DMS114 treated with DMSO at 0.1 percent for 48 hours (cell line): ENCODE measurements at regions not wholly inside any gene's neighbourhood (a gene's known extent, or its start where the extent isn't known, plus 50 kb on each side); places are given as distances from the start of the nearest gene placed in this dataset.

Experiments used
- DNase-seq: peaks from one replicate; lab custom pipeline; 2025; ENCODE audit not compliant: unreplicated experiment; lab: John Stamatoyannopoulos, UW

DNA sequence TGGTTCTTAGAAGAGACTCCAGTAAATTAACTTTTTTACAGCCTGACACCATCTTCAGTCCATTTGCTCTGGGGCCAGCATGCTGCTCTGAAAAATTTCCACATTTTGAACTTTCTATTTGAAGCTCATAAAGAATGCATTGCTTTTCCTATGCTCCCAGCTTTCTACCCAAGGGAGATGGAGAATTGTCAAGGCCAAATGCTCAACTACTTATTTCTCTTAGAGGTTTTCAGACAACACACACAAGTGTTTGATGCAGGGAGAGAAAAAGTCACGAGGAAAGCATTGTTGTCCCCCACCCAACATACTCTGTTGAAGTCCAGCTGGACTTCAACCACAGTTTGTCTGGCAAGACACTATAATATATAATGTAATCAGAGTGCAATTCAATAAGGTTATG, 100.3 kb upstream of the CADPS start:
- DNase-seq = no peak

DNA sequence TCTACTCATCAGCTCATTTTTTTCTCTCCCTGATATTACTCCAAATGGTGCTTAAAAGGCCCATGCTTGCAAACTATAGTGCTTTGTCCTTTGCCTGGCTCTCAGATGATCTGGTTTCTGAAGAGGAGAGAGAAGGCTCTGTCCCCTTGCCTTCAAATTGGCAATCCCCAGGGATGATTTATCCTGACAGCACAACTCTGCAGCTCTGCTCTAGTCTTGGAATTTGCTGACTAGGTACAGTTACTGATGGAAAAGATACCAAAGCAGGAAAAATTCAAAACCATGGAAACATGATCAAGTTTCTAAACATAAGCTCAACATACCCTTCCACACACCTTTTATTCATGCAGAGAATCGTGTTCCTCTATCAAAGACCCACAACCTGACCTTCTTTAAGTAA, 106.7 kb upstream of the CADPS start:
- no peak for DNase-seq

DNA sequence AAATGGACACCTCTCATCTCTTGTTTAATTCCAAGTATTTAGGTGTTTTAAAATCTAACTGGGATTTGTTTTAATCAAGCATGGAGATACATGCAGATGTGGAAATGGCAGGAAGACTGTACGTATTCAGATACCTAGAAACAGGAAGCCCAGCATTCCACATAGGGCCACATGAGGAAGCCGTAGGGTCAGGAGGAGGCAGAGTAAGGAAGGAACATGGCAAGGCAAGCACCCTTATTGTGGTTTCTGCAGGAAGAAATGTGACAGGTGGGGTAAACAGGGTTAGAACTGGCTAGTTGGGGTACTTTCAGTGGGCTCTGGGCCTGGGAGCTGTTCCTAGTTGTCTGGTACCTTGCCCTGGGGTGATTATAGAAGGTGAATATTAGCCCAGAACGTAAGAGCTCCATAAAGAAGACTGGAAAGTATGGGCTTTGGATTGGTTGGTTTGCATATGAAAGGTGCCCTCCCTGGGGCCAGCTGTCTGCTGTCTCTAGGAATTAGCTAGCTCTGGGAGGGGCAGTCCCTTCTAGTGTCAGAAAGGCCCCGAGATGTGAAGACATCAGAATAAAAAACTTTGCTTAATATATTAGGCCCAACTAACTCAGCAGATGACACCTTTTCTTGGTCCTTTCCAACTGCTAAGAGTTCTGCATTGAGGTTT, 107.7 kb upstream of the CADPS start:
- DNase-seq = no peak

DNA sequence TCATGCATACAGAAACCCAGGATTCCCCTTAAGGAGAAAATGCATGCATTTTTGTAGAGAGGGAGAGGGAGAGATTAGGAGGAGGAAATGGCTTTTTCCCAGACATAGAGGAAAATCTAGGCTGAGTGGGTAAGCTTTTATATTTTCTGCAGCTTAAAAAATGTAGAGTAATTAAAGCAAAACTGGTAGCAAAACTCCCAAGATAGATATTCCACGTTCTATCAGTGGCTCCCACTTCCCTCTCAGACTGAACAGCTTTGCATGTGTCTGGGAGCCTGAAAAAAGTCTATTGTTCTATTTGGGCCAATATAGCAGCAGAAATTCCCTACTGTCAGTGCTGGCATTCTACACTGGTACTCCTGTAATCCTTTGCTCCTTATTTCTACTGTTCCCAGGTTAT, 110.8 kb upstream of the CADPS start:
- DNase-seq = no peak

DNA sequence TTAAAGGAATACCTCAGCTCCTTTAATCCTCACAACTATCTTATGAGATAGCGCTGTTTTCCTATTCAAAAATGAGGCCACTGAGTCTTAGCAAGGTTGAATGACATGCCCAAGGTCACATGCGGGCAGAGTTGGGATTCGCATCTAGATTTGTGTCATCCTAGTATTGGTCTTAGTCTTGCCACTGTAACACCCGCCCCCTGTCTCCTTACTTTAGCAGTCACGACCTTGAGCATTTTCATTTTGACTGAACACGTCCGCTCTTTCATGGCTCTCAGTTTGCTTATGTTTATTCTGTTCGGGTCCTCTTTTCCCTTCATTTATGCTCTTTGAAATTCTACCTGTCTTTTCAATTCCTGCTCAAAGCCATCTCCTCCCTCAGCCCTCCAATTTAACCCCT, 112.5 kb upstream of the CADPS start:
- no peak for DNase-seq

GRCh38 chr3:62990704-62991413, 115.6 kb upstream of the CADPS start:
- DNase-seq = no peak

GRCh38 chr3:62992520-62992919, 117.3 kb upstream of the CADPS start:
- DNase-seq = no peak

- no peak for DNase-seq
Observed at GRCh38 chr3:62995119-62995518, 119.9 kb upstream of the CADPS start.

- DNase-seq = no peak
Observed at GRCh38 chr3:62995530-62995929, 120.3 kb upstream of the CADPS start.

DNA sequence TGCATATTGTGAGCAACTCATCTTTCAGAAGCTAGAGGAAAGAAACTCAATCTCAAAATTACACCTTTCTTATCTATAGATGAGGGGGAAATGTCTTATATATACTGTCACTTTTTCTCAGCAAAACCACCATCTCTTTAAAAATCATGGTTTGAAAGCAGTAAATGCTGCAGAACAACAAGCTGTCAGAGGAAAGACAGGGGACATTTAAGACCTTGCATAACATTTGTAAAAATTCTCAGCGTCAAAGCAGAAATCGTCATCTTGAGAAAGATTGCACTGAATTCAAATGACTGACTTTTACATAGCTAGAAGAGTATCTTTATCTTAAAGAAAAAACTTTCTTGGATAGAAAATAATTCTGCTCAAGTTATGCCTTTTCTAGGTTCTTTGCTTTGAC, 122.2 kb upstream of the CADPS start:
- no peak for DNase-seq

GRCh38 chr3:62999158-62999557, 123.9 kb upstream of the CADPS start:
- DNase-seq = no peak

DNA sequence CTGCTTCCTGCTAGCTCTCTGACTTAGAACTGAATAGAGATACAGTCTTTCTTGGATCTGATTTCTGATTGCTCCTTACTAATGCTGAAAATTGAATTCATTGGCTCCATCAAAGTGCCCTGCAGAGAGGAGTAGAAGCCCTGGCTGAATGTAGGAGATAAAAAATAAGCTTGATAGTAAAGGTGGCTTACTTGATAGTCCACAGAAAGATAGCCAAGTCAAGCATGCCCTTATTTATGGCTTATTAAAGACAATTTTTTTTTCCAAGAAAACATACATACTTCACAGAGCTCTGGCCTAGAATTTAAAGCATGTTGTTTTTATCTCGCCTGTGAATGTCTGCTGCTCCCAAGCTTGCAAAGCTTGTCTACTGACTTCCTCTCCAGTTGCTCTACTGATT, 124.6 kb upstream of the CADPS start:
- DNase-seq = no peak

GRCh38 chr3:63004448-63004847, 129.2 kb upstream of the CADPS start:
- DNase-seq = no peak

GRCh38 chr3:63015614-63016309, 140.5 kb upstream of the CADPS start:
- no peak for DNase-seq

DNA sequence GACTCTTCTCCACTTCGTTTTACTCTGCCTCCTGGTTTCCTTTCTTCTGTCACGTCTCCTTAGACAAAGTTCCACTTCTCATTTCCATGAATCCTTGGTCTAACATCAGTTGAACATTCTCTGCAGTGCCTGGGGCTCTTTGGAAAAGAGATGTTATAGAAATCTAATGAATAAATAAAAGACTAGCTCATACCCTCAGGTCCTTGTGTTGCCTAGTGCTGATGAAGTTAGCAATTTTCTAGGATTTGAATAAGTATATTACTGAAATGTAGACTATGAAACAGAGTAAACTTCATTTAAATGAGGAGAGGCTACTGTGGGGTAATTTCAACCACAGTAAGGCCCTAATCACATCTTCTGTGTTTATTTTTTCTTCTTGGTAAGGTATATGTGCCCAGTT, 146.9 kb upstream of the CADPS start:
- no peak for DNase-seq

GRCh38 chr3:63026722-63027121, 151.5 kb upstream of the CADPS start:
- DNase-seq = no peak

DNA sequence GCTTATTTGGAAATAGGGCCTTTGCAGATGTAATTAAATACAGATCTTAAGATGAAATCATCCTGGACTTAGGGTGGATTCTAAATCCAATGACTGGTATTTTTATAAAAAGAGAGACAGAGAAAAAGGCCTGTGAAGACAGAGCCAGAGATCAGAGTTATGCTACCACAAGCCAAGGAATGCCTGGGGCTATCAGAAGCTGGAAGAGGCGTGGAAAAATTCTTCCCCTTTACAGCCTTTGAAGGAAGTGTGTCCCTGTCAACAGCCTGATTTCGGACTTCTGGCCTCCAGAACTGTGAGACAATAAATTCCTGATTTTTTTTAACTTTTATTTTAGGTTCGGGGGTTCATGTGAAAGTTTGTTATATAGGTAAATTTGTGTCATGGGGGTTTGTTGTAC, 154.1 kb upstream of the CADPS start:
- DNase-seq = no peak

DNA sequence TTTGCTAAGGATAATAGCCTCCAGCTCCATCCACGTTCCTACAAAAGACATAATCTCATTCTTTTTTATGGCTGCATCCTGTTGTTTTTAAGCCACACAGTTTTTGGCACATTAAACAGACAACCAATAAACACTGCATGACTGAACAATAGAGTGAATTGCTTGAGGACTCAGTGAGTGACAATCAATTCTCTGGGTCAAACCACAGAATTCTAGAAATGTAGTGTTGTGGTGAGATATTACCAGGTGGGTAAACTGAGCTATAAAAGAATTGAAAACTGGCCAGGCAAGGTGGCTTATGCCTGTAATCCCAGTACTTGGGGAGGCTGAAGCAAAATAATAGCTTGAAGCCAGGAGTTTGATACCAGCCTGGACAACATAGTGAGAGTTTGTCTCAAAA, 154.7 kb upstream of the CADPS start:
- DNase-seq = no peak

DNA sequence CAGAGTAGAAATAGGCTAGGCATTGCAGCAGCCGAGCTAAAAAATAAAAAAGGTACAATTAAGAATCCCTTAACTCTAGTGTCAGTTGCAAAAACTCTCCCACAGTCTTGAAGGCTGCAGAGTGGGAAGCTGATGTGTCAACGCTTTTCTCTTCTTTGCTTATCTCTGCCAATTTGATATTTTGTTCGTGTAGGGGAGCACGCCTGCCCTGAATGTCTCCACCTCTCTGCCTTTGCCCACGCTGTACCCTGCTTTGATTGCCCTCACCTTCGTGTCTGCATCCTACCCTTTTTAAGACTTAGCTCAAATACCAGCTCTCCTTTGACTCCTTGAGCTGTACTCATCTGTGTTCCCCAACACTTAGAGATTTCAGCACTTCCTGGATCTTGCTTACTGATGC, 155.4 kb upstream of the CADPS start:
- no peak for DNase-seq

- no peak for DNase-seq
Observed at GRCh38 chr3:63032881-63033280, 157.7 kb upstream of the CADPS start.

- no peak for DNase-seq
Observed at GRCh38 chr3:63034101-63034500, 158.9 kb upstream of the CADPS start.

GRCh38 chr3:63037116-63037515, 161.9 kb upstream of the CADPS start:
- DNase-seq = no peak
